ENCODE measurements at regions not wholly inside any gene's neighbourhood (a gene's known extent, or its start where the extent isn't known, plus 50 kb on each side); places are given as distances from the start of the nearest gene placed in this dataset.

GRCh38 chr6:4346659-4347333 lies 211.4 kb upstream of the ECI2 start:
- no peak overlapping the region for H3K9ac ChIP-seq (ENCODE audit: low read depth in 1 of 2, low read length in 2 of 2)
- peaks cover 3 to 7% of the 10 kb centered on the region in 2 donors for H3K27me3 ChIP-seq (ENCODE audit: control insufficient read depth in 1 of 2, insufficient read depth in 2 of 2, low read length in 2 of 2)
- no peak overlapping the region for H3K4me3 ChIP-seq (ENCODE audit: low read depth in 1 of 2, low read length in 2 of 2)
- H3K4me1 ChIP-seq (ENCODE audit: control insufficient read depth in 1 of 2, insufficient read depth in 2 of 2, low read length in 2 of 2) = no peaks in the 10 kb centered on the region
- no peaks in the 10 kb centered on the region for H3K9me3 ChIP-seq (ENCODE audit: control insufficient read depth in 1 of 2, low read length in 2 of 2)
- H3K27ac ChIP-seq (ENCODE audit: low read depth, low read length) = no peak overlapping the region
- no peaks in the 10 kb centered on the region for H3K36me3 ChIP-seq (ENCODE audit: control insufficient read depth in 1 of 2, insufficient read depth in 2 of 2, low read length in 2 of 2)

GRCh38 chr6:4345543-4345942 lies 210.2 kb upstream of the ECI2 start:
- Histone ChIP-seq H3K4me1 (ENCODE audit: control insufficient read depth in 1 of 2, insufficient read depth in 2 of 2, low read length in 2 of 2) (no peaks in the 10 kb centered on the region), H3K4me3 (ENCODE audit: low read depth in 1 of 2, low read length in 2 of 2) (no peak overlapping the region), H3K9ac (ENCODE audit: low read depth in 1 of 2, low read length in 2 of 2) (no peak overlapping the region), H3K27me3 (ENCODE audit: control insufficient read depth in 1 of 2, insufficient read depth in 2 of 2, low read length in 2 of 2) (peaks cover 0 to 7% of the 10 kb centered on the region in 2 donors), H3K27ac (ENCODE audit: low read depth, low read length) (no peak overlapping the region), H3K36me3 (ENCODE audit: control insufficient read depth in 1 of 2, insufficient read depth in 2 of 2, low read length in 2 of 2) (no peaks in the 10 kb centered on the region), H3K9me3 (ENCODE audit: control insufficient read depth in 1 of 2, low read length in 2 of 2) (no peaks in the 10 kb centered on the region)

GRCh38 chr6:4344317-4344899 lies 209.0 kb upstream of the ECI2 start:
- no peak overlapping the region for H3K9ac ChIP-seq (ENCODE audit: low read depth in 1 of 2, low read length in 2 of 2)
- no peak overlapping the region for H3K27ac ChIP-seq (ENCODE audit: low read depth, low read length)
- H3K4me1 ChIP-seq (ENCODE audit: control insufficient read depth in 1 of 2, insufficient read depth in 2 of 2, low read length in 2 of 2) = no peaks in the 10 kb centered on the region
- peaks cover 0 to 7% of the 10 kb centered on the region in 2 donors for H3K27me3 ChIP-seq (ENCODE audit: control insufficient read depth in 1 of 2, insufficient read depth in 2 of 2, low read length in 2 of 2)
- H3K9me3 ChIP-seq (ENCODE audit: control insufficient read depth in 1 of 2, low read length in 2 of 2) = no peaks in the 10 kb centered on the region
- H3K36me3 ChIP-seq (ENCODE audit: control insufficient read depth in 1 of 2, insufficient read depth in 2 of 2, low read length in 2 of 2) = no peaks in the 10 kb centered on the region
- no peak overlapping the region for H3K4me3 ChIP-seq (ENCODE audit: low read depth in 1 of 2, low read length in 2 of 2)

GRCh38 chr6:4342407-4343137 lies 207.2 kb upstream of the ECI2 start:
- Histone ChIP-seq H3K4me1 (ENCODE audit: control insufficient read depth in 1 of 2, insufficient read depth in 2 of 2, low read length in 2 of 2) (no peaks in the 10 kb centered on the region), H3K36me3 (ENCODE audit: control insufficient read depth in 1 of 2, insufficient read depth in 2 of 2, low read length in 2 of 2) (no peaks in the 10 kb centered on the region), H3K27ac (ENCODE audit: low read depth, low read length) (no peak overlapping the region), H3K9ac (ENCODE audit: low read depth in 1 of 2, low read length in 2 of 2) (no peak overlapping the region), H3K9me3 (ENCODE audit: control insufficient read depth in 1 of 2, low read length in 2 of 2) (no peaks in the 10 kb centered on the region), H3K27me3 (ENCODE audit: control insufficient read depth in 1 of 2, insufficient read depth in 2 of 2, low read length in 2 of 2) (peaks cover 0 to 7% of the 10 kb centered on the region in 2 donors), H3K4me3 (ENCODE audit: low read depth in 1 of 2, low read length in 2 of 2) (no peak overlapping the region)

GRCh38 chr6:4341078-4341797 lies 205.9 kb upstream of the ECI2 start:
- Histone ChIP-seq H3K36me3 (ENCODE audit: control insufficient read depth in 1 of 2, insufficient read depth in 2 of 2, low read length in 2 of 2) (no peaks in the 10 kb centered on the region), H3K4me3 (ENCODE audit: low read depth in 1 of 2, low read length in 2 of 2) (no peak overlapping the region), H3K9me3 (ENCODE audit: control insufficient read depth in 1 of 2, low read length in 2 of 2) (no peaks in the 10 kb centered on the region), H3K4me1 (ENCODE audit: control insufficient read depth in 1 of 2, insufficient read depth in 2 of 2, low read length in 2 of 2) (no peaks in the 10 kb centered on the region), H3K9ac (ENCODE audit: low read depth in 1 of 2, low read length in 2 of 2) (no peak overlapping the region), H3K27ac (ENCODE audit: low read depth, low read length) (no peak overlapping the region), H3K27me3 (ENCODE audit: control insufficient read depth in 1 of 2, insufficient read depth in 2 of 2, low read length in 2 of 2) (peaks cover 0 to 7% of the 10 kb centered on the region in 2 donors)

- no peak overlapping the region for H3K27ac ChIP-seq (ENCODE audit: low read depth, low read length)
- no peaks in the 10 kb centered on the region for H3K36me3 ChIP-seq (ENCODE audit: control insufficient read depth in 1 of 2, insufficient read depth in 2 of 2, low read length in 2 of 2)
- H3K4me1 ChIP-seq (ENCODE audit: control insufficient read depth in 1 of 2, insufficient read depth in 2 of 2, low read length in 2 of 2) = no peaks in the 10 kb centered on the region
- H3K4me3 ChIP-seq (ENCODE audit: low read depth in 1 of 2, low read length in 2 of 2) = no peak overlapping the region
- no peaks in the 10 kb centered on the region for H3K9me3 ChIP-seq (ENCODE audit: control insufficient read depth in 1 of 2, low read length in 2 of 2)
- H3K9ac ChIP-seq (ENCODE audit: low read depth in 1 of 2, low read length in 2 of 2) = no peak overlapping the region
- peaks cover 0 to 7% of the 10 kb centered on the region in 2 donors for H3K27me3 ChIP-seq (ENCODE audit: control insufficient read depth in 1 of 2, insufficient read depth in 2 of 2, low read length in 2 of 2)
These were observed 205.2 kb upstream of the ECI2 start for GRCh38 chr6:4340544-4340943.

- Histone ChIP-seq H3K36me3 (ENCODE audit: control insufficient read depth in 1 of 2, insufficient read depth in 2 of 2, low read length in 2 of 2) (no peaks in the 10 kb centered on the region), H3K4me1 (ENCODE audit: control insufficient read depth in 1 of 2, insufficient read depth in 2 of 2, low read length in 2 of 2) (no peaks in the 10 kb centered on the region)
These were observed 203.5 kb upstream of the ECI2 start for GRCh38 chr6:4338884-4339283.

GRCh38 chr6:4336778-4337442 lies 201.5 kb upstream of the ECI2 start:
- no peak overlapping the region for H3K27ac ChIP-seq (ENCODE audit: low read depth, low read length)

More at GRCh38 chr6:4338884-4339283, 203.5 kb upstream of the ECI2 start:
- no peak overlapping the region for H3K4me3 ChIP-seq (ENCODE audit: low read depth in 1 of 2, low read length in 2 of 2)
- no peak overlapping the region for H3K27ac ChIP-seq (ENCODE audit: low read depth, low read length)
- H3K27me3 ChIP-seq (ENCODE audit: control insufficient read depth in 1 of 2, insufficient read depth in 2 of 2, low read length in 2 of 2) = peaks cover 0 to 4% of the 10 kb centered on the region in 2 donors
- no peaks in the 10 kb centered on the region for H3K9me3 ChIP-seq (ENCODE audit: control insufficient read depth in 1 of 2, low read length in 2 of 2)
- H3K9ac ChIP-seq (ENCODE audit: low read depth in 1 of 2, low read length in 2 of 2) = no peak overlapping the region

GRCh38 chr6:4336084-4336483 lies 200.7 kb upstream of the ECI2 start:
- Histone ChIP-seq H3K4me3 (ENCODE audit: low read depth in 1 of 2, low read length in 2 of 2) (no peak overlapping the region), H3K36me3 (ENCODE audit: control insufficient read depth in 1 of 2, insufficient read depth in 2 of 2, low read length in 2 of 2) (no peaks in the 10 kb centered on the region), H3K9ac (ENCODE audit: low read depth in 1 of 2, low read length in 2 of 2) (no peak overlapping the region), H3K27me3 (ENCODE audit: control insufficient read depth in 1 of 2, insufficient read depth in 2 of 2, low read length in 2 of 2) (no peaks in the 10 kb centered on the region), H3K27ac (ENCODE audit: low read depth, low read length) (no peak overlapping the region), H3K9me3 (ENCODE audit: control insufficient read depth in 1 of 2, low read length in 2 of 2) (no peaks in the 10 kb centered on the region), H3K4me1 (ENCODE audit: control insufficient read depth in 1 of 2, insufficient read depth in 2 of 2, low read length in 2 of 2) (no peaks in the 10 kb centered on the region)

More at GRCh38 chr6:4336778-4337442, 201.5 kb upstream of the ECI2 start:
- Histone ChIP-seq H3K4me3 (ENCODE audit: low read depth in 1 of 2, low read length in 2 of 2) (no peak overlapping the region), H3K27me3 (ENCODE audit: control insufficient read depth in 1 of 2, insufficient read depth in 2 of 2, low read length in 2 of 2) (no peaks in the 10 kb centered on the region), H3K9ac (ENCODE audit: low read depth in 1 of 2, low read length in 2 of 2) (no peak overlapping the region), H3K36me3 (ENCODE audit: control insufficient read depth in 1 of 2, insufficient read depth in 2 of 2, low read length in 2 of 2) (no peaks in the 10 kb centered on the region), H3K4me1 (ENCODE audit: control insufficient read depth in 1 of 2, insufficient read depth in 2 of 2, low read length in 2 of 2) (no peaks in the 10 kb centered on the region), H3K9me3 (ENCODE audit: control insufficient read depth in 1 of 2, low read length in 2 of 2) (no peaks in the 10 kb centered on the region)

Data from duodenal mucosa (tissue), 2 donors.